ENCODE measurements at regions not wholly inside any gene's neighbourhood (a gene's known extent, or its start where the extent isn't known, plus 50 kb on each side); places are given as distances from the start of the nearest gene placed in this dataset.

DNA sequence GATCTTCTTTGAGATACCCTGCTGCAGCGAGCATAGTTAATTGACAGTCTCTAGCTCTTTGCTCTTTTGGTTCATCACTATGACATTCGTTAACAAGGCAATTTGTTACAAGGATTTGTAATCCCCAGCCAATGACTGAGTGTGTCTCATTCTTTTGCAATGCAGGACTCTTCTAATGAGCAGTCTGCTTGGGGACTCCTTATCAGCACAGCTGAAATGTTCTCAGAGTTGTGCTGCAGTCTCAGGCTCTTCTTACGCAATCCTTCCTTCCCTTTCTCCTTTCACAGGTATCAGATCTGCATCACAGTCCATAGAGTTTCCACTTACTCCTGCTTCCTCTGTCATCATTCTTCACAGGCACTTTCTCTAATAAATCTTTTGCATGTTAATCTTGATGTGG lies 161.2 kb upstream of the OGFRL1 start:
- TF ChIP-seq, protein P1, sequence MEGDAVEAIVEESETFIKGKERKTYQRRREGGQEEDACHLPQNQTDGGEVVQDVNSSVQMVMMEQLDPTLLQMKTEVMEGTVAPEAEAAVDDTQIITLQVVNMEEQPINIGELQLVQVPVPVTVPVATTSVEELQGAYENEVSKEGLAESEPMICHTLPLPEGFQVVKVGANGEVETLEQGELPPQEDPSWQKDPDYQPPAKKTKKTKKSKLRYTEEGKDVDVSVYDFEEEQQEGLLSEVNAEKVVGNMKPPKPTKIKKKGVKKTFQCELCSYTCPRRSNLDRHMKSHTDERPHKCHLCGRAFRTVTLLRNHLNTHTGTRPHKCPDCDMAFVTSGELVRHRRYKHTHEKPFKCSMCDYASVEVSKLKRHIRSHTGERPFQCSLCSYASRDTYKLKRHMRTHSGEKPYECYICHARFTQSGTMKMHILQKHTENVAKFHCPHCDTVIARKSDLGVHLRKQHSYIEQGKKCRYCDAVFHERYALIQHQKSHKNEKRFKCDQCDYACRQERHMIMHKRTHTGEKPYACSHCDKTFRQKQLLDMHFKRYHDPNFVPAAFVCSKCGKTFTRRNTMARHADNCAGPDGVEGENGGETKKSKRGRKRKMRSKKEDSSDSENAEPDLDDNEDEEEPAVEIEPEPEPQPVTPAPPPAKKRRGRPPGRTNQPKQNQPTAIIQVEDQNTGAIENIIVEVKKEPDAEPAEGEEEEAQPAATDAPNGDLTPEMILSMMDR (IDR thresholded peaks at IDR 0.05; ENCODE audit: low read depth, low read length, poor library complexity, severe bottlenecking): no peak
- no peak for TF ChIP-seq EZH2phosphoT487 (IDR thresholded peaks at IDR 0.05; ENCODE audit: borderline replicate concordance, low read length)
